Activated CD4-positive, alpha-beta T cell treated with anti-CD3 and anti-CD28 coated beads, Interleukin-2, amount 50 U/mL, for 16 hours (primary cell): ENCODE measurements at regions not wholly inside any gene's neighbourhood (a gene's known extent, or its start where the extent isn't known, plus 50 kb on each side); places are given as distances from the start of the nearest gene placed in this dataset.
A peak's percentile ranks its signal among the peaks of the same experiment; 100 is the strongest.

ENCODE experiments used
- DNase-seq: peaks from one replicate; pipeline ENCODE4 v3.0.0-alpha.2; 2020

- peak; percentile 37 for DNase-seq
Measured at GRCh38 chr11:88231894-88232482, 56.7 kb upstream of the RAB38 start.

- no peak for DNase-seq
Measured at GRCh38 chr11:88229303-88229702, 54.1 kb upstream of the RAB38 start.
